ENCODE measurements at regions not wholly inside any gene's neighbourhood (a gene's known extent, or its start where the extent isn't known, plus 50 kb on each side); places are given as distances from the start of the nearest gene placed in this dataset.

- DNase-seq = no peak
Observed at GRCh38 chr14:56902385-56902784, 92.1 kb upstream of the OTX2 start.

DNA sequence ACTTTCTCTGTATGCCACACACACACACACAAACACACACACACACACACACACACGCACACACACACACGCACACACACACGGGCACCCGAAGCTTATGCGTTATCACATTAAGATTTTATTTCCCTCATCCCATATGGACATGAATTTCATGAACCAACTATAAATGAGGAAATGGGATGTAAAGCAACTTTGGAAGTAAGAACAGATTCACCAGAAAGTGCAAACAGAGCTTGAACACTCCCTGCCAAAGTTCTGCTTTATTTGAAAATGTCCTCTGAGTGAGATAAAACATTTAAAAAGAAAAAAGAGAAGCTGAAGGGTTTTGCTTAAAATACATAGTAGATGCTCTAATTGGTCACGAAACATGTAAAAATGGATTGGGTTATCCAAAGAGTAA lies 90.4 kb upstream of the OTX2 start:
- no peak for DNase-seq

DNA sequence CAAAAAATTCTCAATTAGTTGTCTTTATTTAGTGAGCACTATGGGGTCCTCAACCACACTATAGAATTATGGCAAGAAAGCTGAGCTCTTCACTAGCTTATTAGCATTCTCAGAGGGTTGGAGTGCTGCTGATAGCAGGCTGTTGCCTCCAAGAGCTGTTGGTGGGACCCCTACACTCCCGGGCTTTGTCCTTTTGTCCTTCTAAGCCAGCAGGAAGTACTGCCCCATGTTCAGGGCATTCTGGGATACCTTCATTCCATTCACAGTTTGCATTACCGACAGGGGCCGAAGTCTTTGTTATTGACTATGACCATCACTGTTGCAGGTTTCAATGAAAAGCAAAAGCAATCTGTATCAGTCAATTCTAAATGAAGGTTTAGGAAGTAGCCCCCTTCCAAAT lies 89.5 kb upstream of the OTX2 start:
- no peak for DNase-seq

DNA sequence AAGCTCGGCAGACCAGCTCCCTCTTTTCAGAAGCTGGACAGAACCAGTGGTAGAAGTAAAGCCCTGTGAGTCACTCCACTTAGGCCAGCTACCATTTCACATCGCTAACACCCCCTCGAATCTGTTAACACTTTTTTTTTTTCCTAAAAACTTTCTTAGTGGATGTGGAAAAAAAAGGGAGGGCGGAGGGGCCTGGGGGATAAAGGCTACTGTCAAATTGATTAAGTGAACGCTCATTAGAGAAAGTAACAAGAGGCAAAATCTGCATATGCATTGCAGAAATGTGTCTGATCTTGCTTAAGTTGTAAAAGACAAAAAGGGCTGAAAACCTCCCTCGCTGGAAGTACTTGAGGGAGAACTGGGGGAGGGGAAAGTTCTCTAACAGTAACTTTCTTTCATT lies 86.6 kb upstream of the OTX2 start:
- DNase-seq = no peak

- no peak for DNase-seq
Observed at GRCh38 chr14:56896231-56896630, 86.0 kb upstream of the OTX2 start.

DNA sequence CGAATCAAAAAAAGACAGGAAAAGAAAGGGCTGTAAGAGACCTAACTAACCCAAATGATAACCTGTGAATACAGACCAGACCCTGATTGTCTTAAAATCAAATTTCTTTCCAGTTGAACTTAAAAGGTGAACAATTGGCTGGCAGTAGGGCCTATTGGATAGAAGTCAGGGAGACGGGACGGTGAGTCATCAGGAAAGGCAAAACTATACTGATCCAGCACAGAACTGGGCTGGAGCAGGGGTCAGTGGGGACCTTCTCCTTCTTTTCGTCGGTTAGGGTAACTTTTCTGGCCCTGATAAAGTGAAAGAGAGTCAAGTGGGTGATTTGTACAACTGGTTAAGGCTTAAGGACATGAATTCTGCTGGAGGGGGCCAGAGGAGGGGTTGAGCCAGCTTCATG lies 84.9 kb upstream of the OTX2 start:
- no peak for DNase-seq

DNA sequence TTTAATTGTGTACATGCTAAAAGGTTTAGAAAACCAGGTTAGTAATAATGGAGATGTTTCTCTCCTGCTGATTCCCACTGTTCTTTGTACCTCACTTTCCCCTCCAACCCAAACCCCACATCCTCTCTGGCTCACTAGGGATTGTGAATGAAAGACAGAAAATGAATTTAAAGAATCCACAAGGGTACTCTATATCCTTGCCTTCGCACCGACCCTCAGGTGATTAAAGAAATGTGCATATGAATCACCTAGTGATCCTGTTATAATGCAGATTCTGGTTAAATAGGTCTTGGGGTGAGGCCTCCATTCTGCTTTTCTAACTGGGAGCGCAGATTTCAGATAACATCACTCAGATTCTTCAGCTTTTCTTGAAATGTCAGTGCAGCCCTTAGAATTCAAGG lies 84.3 kb upstream of the OTX2 start:
- DNase-seq = no peak

DNA sequence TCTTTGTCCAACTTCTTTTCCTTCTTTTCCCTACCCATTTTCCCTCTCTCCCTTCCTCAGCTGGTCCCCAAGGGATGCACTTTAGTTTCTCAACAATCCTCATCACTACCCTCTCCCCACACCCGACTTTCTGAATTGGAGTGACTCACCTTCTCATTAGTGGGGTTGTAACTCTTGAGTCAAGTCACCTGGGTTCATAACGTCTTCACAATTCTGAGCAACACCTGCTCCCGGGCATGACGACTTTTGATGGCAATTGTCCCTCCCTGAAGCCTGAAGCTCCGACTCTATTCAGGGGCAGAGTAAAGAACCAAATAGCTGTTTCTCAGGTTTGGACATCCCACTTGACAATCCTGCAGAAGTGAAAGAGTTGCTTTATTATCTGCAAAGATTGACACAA lies 82.7 kb upstream of the OTX2 start:
- no peak for DNase-seq

DNA sequence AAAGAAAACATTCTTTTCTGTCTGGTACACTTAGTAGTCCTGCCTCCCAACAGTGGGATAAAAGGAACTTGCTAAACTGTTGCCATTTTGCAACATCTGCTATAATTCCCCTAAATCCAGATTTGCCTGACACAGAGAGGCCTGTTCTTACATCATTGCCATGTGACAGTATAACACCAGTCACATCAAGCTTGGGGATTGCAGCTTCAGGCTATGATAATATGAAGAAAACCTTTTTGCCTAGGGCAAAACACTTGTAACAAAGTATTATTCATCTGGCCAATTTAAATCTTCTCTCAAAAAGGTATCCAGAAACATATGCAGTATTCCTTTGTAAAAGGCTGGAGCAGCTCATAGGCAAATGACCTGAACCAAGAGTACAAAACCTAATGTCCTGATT lies 80.9 kb upstream of the OTX2 start:
- no peak for DNase-seq

DNA sequence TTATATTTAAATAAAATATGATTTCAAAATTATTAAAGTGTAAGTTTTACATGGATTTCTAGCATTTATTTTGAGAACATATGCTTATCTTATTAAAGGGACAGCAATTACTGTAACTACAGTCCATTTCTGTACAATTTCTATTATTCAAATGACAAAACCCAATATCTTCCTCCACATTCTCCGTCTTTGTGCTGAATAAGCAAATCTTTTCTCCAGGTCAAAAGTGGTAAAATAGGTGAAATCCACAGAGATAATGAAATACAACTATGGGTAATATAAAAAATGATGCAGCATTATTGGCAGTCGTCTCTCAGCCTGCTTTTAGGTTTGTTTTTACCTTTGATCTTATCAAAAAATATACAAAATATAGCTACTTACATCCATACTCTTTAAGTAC lies 79.4 kb upstream of the OTX2 start:
- no peak for DNase-seq

DNA sequence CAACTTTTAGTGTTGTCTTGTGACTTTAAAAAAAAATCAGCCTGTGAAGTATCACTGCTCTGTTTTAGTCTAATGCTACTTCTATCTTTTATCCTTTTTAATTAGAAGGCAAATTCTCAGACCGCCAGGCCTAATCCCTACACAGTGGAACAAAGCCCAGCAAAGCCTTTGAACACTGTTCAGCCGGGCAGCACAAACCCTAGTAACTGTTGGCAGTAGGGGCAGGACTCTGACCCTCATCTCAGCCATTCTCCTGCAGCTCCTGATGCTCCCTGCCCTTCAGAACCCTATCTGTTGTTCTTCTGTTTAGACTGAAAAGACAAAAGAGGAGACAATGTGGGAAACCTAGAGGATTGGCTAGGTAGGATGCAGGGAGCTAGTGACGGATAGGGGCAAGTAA lies 78.0 kb upstream of the OTX2 start:
- DNase-seq = no peak

DNA sequence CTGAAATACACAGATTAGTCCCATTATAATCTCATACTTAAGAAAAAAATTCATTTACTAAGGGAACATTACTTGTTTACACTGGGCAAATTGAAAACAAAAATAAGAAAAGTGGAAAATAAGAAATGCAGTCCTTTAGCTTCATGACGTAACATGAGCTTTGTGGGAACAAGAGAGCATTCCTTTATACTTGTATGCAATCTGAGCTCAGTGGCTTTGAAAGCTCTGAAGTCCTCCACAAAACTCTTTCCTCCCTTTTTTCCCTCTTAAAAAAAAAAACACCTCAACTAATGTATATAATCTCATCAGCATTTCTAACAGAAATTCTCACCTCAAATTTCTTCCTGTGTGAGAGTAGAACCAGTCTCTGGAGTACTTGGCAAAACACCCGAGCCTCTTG lies 76.9 kb upstream of the OTX2 start:
- no peak for DNase-seq

DNA sequence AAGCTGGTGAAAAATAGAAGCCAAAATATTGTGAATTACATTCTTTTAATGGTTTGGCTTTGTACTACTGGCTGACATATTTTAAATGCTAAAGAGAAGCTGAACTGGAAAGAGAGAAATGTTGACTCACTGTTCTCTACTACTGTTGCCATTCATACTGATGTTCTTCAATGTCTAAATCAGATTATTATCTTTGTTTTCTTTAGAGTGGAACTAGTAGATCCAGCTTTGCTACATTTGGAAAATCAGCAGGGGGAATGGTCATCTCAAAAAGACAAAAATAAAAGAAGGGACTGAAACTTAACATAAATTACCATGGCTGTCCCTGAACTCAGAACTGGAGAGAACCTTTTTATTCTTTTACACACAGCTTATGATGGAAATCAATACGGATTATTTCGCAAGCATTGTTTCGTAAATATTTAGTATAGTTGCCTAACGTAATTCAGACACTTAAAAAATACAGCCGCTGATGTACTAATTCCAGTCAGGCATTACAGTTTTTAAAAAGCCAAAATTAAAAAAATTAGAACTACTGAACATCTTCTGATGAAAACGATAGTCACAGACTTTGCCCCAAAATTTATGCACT lies 76.3 kb upstream of the OTX2 start:
- DNase-seq = no peak

- no peak for DNase-seq
Observed at GRCh38 chr14:56885825-56886224, 75.5 kb upstream of the OTX2 start.

DNA sequence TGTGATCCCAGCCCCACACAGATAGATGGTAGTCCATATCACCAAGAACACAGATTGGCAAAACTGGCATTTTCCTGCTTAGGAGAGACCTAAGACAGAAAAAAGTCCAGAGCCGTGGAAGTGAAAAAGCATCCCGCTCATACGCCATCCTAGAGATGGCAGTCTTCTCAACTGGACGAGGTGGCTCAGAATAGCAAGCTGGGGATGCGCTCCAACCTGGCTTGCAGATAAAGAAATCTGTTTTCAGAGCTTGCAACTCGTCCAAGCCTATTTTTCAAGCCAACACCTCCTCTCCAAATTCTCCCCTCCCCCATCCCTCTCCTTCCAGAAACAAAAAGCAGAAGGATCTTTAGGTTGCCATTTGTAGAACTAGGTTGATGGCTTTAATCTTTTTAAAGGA lies 74.3 kb upstream of the OTX2 start:
- DNase-seq = no peak

DNA sequence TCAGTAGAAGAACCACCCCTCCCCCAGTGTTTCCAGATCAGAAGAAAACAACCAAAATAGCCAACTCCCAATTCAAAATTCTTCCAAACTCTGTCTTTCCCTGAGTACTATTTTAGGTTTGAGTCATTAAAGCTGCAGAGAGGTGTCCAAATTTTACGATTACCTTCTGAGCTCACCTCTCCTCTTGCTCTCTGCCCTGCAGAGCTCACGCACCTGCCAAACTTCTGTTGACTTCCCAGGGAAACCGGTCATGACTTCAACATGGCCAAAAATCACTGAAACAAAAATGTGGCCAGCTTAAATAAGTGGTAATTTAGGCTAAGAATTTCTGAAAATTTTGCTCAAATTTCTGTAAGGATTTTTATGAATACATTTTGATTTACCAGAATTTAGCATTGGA lies 70.9 kb upstream of the OTX2 start:
- no peak for DNase-seq

- DNase-seq = no peak
Observed at GRCh38 chr14:56878766-56879165, 68.5 kb upstream of the OTX2 start.

GRCh38 chr14:56875104-56875675 lies 64.9 kb upstream of the OTX2 start:
- DNase-seq = no peak

DNA sequence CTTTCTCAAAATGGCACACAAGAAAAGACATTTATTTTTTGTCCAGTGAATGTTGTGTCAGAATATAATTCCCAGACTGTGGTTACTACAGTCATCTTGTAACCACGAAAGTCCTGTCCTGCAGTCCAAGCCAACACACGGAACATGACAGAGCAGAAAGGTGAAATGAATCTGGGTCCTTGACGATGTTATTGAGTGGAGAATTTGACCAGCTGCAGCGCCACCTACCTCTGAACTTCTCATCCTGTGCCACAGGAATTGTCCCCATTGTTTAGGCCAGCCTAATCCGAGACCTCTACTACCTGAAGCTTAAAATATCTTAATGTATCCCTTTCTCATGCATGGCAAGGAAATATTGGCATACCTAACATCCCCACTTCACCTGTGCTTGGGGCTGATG lies 64.1 kb upstream of the OTX2 start:
- no peak for DNase-seq

DNA sequence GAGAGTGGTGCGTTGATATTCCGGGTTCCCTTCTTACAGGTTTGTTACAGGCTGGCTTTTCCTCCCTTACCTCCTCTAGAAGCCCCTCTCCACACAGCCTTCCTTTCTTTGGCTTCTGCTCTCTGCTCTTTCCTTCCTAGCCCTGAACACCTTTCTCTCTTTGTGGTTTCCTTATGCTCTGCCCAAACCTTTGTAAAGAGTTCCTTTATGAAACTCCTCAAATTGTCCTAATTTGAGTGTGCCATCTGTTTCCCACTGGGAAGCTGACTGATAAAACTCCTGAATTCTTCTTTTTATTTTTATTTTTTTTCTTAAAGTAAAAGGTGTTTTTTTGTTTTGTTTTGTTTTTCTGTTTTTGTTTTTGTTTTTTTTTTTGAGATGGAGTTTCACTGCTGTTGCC lies 60.1 kb upstream of the OTX2 start:
- DNase-seq = no peak

DNA sequence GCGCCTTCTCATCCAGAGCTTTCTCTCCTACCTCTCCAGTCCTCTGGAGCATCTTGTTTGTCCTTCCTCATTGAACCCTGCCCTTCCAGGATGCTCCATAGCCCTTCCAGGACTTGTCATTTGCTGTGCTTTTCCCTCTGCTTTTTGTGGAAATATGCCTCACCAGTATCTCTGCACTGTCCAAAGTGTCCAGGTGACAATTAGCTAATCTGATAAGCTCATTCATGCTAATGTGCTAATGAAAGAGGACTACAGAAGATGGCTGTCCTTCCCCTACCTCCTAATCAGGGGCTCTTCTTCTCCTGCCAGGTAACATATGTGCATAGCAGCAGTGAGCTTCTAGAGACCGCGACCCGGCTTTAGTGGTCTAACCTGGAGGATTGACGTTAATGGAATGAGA lies 58.4 kb upstream of the OTX2 start:
- DNase-seq = no peak

- DNase-seq = no peak
Observed at GRCh38 chr14:56862836-56863235, 52.6 kb upstream of the OTX2 start.

GRCh38 chr14:56860441-56860840 lies 50.2 kb upstream of the OTX2 start:
- DNase-seq = no peak
